ENCODE measurements at regions not wholly inside any gene's neighbourhood (a gene's known extent, or its start where the extent isn't known, plus 50 kb on each side); places are given as distances from the start of the nearest gene placed in this dataset.

- TF ChIP-seq CTCF (conservative IDR thresholded peaks at IDR 0.05) (no peak), EZH2 (IDR thresholded peaks at IDR 0.05; ENCODE audit: low read depth) (no peak)
Measured at GRCh38 chr1:188244681-188245080, 1415.9 kb downstream of the PLA2G4A start.

Measured in PC-9 (cell line).